WERI-Rb-1 (cell line): ENCODE measurements at regions not wholly inside any gene's neighbourhood (a gene's known extent, or its start where the extent isn't known, plus 50 kb on each side); places are given as distances from the start of the nearest gene placed in this dataset.
A peak's percentile ranks its signal among the peaks of the same experiment; 100 is the strongest.

ENCODE experiments used
- DNase-seq: peaks from one replicate; pipeline ENCODE4 v3.0.0-alpha.2; 2020
- H3K27ac ChIP-seq: fragments of 250-450 bp; sonication (Bioruptor Pico); 2 replicates; pipeline ENCODE4 v1.5.1; 2020; ENCODE audit warnings: mild to moderate bottlenecking, moderate library complexity
- H3K27me3 ChIP-seq: fragments of 250-450 bp; sonication (Bioruptor Pico); 2 replicates; pipeline ENCODE4 v1.5.1; 2021; ENCODE audit warnings: mild to moderate bottlenecking, low read depth, moderate library complexity; ENCODE audit not compliant: insufficient read depth, severe bottlenecking
- H3K36me3 ChIP-seq: fragments of 250-450 bp; sonication (Bioruptor Pico); 2 replicates; pipeline ENCODE4 v1.5.1; 2020; ENCODE audit warnings: mild to moderate bottlenecking, moderate library complexity
- H3K4me3 ChIP-seq: 2 replicates; pipeline ENCODE4 v1.5.1; 2011; ENCODE audit warnings: low read depth, mild to moderate bottlenecking, control low read depth, low read length
- H3K9me3 ChIP-seq: fragments of 250-450 bp; sonication (Bioruptor Pico); 2 replicates; pipeline ENCODE4 v1.5.1; 2021; ENCODE audit warnings: mild to moderate bottlenecking, moderate library complexity; ENCODE audit not compliant: severe bottlenecking
- TF ChIP-seq, protein P1 (sequence below): IDR thresholded peaks from 2 replicates; pipeline ENCODE4 v1.5.1; 2011; ENCODE audit warnings: low read depth, mild to moderate bottlenecking, control low read depth, inconsistent platforms, low read length

DNA sequence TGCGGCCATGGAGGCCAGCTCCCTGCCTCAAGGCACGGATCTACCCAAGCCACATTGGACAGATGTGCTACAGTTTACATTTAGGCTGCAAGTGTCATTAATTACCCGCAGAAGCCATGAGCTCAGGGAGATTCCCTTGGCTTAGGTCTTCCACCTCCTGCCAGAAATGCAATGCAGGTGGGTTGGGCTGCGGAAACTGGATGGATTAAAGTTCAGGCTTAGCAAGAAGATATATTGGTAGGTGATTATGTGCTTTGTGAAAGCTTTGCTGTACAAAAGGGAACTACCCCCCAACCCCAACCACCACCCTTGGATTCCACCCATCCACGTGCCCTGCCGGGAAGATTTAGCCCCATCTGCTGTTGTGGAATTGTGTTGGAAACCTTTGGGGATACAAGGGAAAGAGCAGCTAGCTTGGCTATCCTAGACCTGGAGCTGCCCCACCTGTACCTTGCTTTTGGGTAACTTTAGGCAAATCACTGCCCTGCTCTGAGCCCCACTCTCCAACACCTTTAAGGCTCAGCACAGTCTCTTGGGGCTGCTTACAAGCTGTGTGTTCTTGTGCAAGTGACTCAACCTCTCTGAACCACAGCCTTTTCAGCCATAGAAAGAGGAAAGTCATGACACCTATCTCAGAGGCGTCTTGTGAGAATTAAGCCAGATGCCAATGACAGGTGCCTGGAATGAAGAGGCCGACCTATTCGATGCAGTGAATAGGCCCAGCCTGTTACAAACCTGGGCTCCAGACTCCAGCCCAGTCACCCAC, 141.6 kb upstream of the GLI2 start:
- H3K4me3 ChIP-seq = no peak overlapping the region
- no peaks in the 10 kb centered on the region for H3K9me3 ChIP-seq
- TF ChIP-seq, protein P1, sequence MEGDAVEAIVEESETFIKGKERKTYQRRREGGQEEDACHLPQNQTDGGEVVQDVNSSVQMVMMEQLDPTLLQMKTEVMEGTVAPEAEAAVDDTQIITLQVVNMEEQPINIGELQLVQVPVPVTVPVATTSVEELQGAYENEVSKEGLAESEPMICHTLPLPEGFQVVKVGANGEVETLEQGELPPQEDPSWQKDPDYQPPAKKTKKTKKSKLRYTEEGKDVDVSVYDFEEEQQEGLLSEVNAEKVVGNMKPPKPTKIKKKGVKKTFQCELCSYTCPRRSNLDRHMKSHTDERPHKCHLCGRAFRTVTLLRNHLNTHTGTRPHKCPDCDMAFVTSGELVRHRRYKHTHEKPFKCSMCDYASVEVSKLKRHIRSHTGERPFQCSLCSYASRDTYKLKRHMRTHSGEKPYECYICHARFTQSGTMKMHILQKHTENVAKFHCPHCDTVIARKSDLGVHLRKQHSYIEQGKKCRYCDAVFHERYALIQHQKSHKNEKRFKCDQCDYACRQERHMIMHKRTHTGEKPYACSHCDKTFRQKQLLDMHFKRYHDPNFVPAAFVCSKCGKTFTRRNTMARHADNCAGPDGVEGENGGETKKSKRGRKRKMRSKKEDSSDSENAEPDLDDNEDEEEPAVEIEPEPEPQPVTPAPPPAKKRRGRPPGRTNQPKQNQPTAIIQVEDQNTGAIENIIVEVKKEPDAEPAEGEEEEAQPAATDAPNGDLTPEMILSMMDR = no peak
- H3K27me3 ChIP-seq = no peaks in the 10 kb centered on the region
- H3K36me3 ChIP-seq = no peaks in the 10 kb centered on the region
- peak; percentile 94 for DNase-seq
- peak overlapping the region; percentile 88 for H3K27ac ChIP-seq

DNA sequence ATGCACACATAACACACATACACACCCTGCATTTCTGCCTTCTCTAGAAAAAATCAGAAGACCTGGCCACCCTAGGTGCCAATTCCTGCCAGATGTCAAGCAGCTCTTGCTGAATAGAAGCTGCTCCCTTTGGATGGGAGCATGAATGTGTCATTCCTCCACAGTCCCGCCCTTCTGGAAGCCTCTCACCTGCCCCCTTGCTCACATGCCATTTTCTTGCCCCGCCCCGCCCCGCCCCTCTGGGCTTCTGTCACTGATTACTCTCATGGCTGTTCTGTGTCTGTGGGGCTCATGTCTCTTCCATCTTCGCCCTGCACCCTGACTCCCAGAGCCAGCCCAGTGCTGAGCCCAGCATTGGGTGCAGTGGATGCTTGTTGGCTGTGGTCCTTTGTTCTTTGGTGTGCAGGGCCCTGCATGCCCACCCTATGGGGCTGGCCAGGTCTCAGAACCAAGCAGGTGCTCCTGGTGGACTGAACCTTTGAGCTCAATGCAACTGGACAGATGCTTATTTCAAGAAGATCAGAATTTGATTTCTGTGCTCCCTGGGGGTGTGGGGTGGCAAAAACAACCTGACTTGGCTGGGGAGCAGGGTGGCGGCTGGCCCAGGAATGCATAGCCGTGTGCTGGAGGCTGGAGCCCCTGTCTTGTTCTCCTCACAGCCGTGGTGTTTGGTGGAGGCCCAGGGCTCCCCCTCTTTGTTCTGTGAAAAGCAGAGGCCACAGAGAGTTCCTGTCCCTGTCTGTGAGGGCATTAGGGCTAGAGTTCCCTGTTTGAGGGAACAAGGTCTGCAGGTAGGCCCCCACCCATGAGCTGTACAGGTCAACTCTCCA, 140.6 kb upstream of the GLI2 start:
- Histone ChIP-seq H3K27me3 (no peaks in the 10 kb centered on the region), H3K4me3 (no peak overlapping the region), H3K9me3 (no peaks in the 10 kb centered on the region), H3K36me3 (no peaks in the 10 kb centered on the region), H3K27ac (peak overlapping the region; percentile 88)
- TF ChIP-seq, protein P1 = no peak
- peak; percentile 81 for DNase-seq

DNA sequence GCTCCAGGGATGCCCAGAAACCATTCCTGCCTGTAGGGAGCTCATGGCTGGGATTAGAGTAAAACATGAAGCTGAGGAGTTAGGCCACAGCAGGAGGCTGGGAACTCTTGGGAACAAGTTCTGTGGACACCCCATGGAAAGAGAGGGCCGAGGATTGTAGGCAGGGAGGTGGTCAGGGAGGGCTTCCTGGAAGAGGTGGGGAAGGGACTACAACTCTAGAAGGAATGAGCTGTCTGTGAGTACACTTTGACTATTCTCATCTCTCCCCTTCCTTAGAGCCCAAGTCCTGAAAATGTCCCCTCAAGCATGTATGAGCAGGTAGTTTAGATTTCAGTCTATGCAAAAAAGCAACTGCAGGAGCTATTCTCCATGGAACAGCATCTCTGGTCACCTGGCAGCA, 139.9 kb upstream of the GLI2 start:
- no peak for DNase-seq
- Histone ChIP-seq H3K27me3 (no peaks in the 10 kb centered on the region), H3K36me3 (no peaks in the 10 kb centered on the region), H3K9me3 (no peaks in the 10 kb centered on the region), H3K4me3 (no peak overlapping the region), H3K27ac (no peak overlapping the region)
- TF ChIP-seq, protein P1 = no peak

DNA sequence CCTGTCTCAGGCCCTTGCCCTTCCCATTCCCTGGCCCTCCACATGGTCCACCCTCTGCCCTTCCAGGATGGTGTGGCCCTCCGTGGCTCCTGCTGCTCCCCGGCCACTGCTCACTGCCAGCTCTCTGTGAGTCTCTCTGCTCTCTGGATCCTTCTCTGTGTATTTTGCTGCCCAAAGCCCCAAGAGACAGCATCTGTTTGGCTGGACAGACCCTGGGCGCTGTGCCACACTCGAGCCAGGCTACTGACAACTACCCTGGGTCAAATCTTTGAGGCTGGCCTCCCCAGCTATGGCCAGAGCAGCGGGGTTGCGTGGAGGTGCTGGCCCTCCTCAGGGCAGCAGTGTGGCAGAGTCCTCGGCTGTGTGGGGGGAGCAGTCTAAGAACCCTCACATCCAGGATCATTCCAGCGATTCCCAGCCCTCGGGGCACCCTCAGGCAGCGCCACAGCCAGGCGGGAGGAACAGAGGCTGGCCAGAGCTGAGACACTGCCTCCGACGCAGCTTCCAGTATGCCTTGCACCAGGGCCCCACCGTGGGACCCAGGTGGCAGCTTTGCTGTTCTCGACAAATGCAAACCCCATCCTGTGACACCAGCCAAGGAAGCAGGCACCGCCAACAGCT, 139.4 kb upstream of the GLI2 start:
- Histone ChIP-seq H3K4me3 (no peak overlapping the region), H3K27me3 (no peaks in the 10 kb centered on the region), H3K27ac (peak overlapping the region; percentile 20; the same call in 1 of the 2 replicates), H3K36me3 (no peaks in the 10 kb centered on the region), H3K9me3 (no peaks in the 10 kb centered on the region)
- no peak for DNase-seq
- TF ChIP-seq, protein P1 = no peak

DNA sequence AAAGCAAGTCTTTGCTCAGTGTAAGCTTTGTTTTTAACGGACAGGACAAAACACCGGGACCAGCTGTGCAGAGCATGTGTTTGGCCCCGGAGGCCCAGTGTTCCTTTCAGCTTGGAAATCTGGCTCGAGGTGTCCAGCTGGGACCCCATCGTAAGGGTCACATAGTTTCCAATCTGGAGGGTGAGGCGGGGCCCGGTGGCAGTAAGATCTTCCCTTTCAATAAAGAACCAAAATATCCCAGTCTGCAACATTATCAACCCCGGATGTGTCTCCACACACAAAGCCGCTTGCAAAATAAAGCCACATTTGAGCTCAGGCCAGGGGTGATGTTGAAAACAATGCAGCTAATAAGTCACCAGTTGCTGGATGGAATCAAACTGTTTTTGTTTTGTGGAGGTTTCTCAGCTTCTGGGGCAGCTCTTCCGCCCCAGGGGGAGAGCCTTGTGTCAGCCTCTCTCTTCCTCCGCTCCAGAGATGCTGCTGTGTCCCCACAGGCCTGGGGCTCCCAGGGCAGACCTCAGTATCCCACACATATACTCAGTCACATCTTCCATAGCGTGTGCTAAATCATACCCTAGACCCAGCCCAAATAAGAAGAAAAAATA, 138.6 kb upstream of the GLI2 start:
- DNase-seq = no peak
- Histone ChIP-seq H3K36me3 (no peaks in the 10 kb centered on the region), H3K27me3 (no peaks in the 10 kb centered on the region), H3K9me3 (no peaks in the 10 kb centered on the region), H3K4me3 (no peak overlapping the region), H3K27ac (no peak overlapping the region)
- TF ChIP-seq, protein P1 = no peak
